HepG2 (cell line): ENCODE measurements at regions not wholly inside any gene's neighbourhood (a gene's known extent, or its start where the extent isn't known, plus 50 kb on each side); places are given as distances from the start of the nearest gene placed in this dataset.

Experiments used
- ATAC-seq: fragments of 200-7000 bp; cut with Tn5 transposase; 3 replicates; pipeline ENCODE4 v1.9.1; 2020; ENCODE audit warnings: mild to moderate bottlenecking, moderate library complexity
- BruUV-seq: library from RNA; stranded (reverse); fragments of 400-500 nt; replicated peaks from 2 replicates; lab custom pipeline; 2021; lab: Mats Ljungman, UMichigan
- CTCF ChIA-PET: fragments of 300-600 bp; formaldehyde crosslinking; extraction: SDS; loops from one replicate; lab custom pipeline; 2021; ENCODE audit warnings: low total read pairs, inconsistent platforms, low intra/inter-chr PET ratio; lab: Yijun Ruan, JAX
- POLR2A ChIA-PET: fragments of 350-600 bp; sonication (Branson Sonifier 250); formaldehyde crosslinking; loops from one replicate; lab custom pipeline; 2020; ENCODE audit warnings: antibody characterized with exemption, inconsistent platforms; lab: Yijun Ruan, JAX
- DNase-seq: peaks from one replicate; pipeline ENCODE4 v3.0.0-alpha.2; 2015; ENCODE audit warnings: low spot score
- FAIRE-seq: peaks from 3 replicates; lab custom pipeline; 2011; peaks lifted over from hg19 to GRCh38; lab: Jason Lieb, UNC
- H2AFZ ChIP-seq: one replicate; pipeline ENCODE4 v1.6.1; 2011; ENCODE audit warnings: low read length, inconsistent platforms
- H3K27ac ChIP-seq: fragments of 300-600 bp; 3 replicates; pipeline ENCODE4 v1.8.0; 2011; ENCODE audit warnings: mixed run types, mild to moderate bottlenecking, mixed read lengths, low read length, inconsistent platforms; ENCODE audit not compliant: insufficient read depth; ENCODE audit errors: extremely low read length
- H3K27me3 ChIP-seq, 2 experiments: fragments of 200-600 bp in 1 of 2; 2 replicates in 1 of 2; 3 replicates in 1 of 2; pipeline versions ENCODE4 v1.6.0 to v1.8.0; 2011; ENCODE audit warnings: low read length in 2 of 2, mild to moderate bottlenecking in 2 of 2, moderate library complexity in 2 of 2, inconsistent platforms in 1 of 2; ENCODE audit not compliant: insufficient read depth in 2 of 2, control insufficient read depth in 1 of 2
- H3K36me3 ChIP-seq, 2 experiments: fragments of 200-600 bp in 1 of 2; replicated peaks in 1 of 2; 2 replicates in 1 of 2; 3 replicates in 1 of 2; pipeline versions ENCODE4 v1.5.1 to v1.8.0; 2011; ENCODE audit warnings: low read length in 2 of 2, inconsistent platforms in 1 of 2; ENCODE audit not compliant: insufficient read depth in 2 of 2, control insufficient read depth in 1 of 2
- H3K4me1 ChIP-seq: 2 replicates; pipeline ENCODE4 v1.5.1; 2012; ENCODE audit warnings: low read length, inconsistent platforms; ENCODE audit not compliant: insufficient read depth
- H3K4me2 ChIP-seq: 2 replicates; pipeline ENCODE4 v1.6.0; 2011; ENCODE audit warnings: low read depth, low read length, inconsistent platforms
- H3K4me3 ChIP-seq, 3 experiments: fragments of 200-600 bp in 1 of 3; sonication (generic), shearing (Covaris generic) in 1 of 3; replicated peaks in 1 of 3; 2 replicates each; pipeline ENCODE4 v1.5.1; 2011 to 2016; ENCODE audit warnings: low read length in 3 of 3, inconsistent platforms in 2 of 3, low read depth in 2 of 3, mild to moderate bottlenecking in 2 of 3, control low read depth in 1 of 3, mixed read lengths in 1 of 3; ENCODE audit not compliant: insufficient read depth in 1 of 3
- H3K79me2 ChIP-seq: one replicate; pipeline ENCODE4 v1.6.1; 2011; ENCODE audit warnings: low read length, inconsistent platforms; ENCODE audit not compliant: insufficient read depth
- H3K9ac ChIP-seq: 2 replicates; pipeline ENCODE4 v1.6.0; 2011; ENCODE audit warnings: mild to moderate bottlenecking, low read depth, low read length, inconsistent platforms; ENCODE audit not compliant: insufficient read depth
- H3K9me3 ChIP-seq: 2 replicates; pipeline ENCODE4 v1.5.1; 2012; ENCODE audit warnings: mild to moderate bottlenecking, low read length
- H4K20me1 ChIP-seq: 2 replicates; pipeline ENCODE4 v1.6.0; 2011; ENCODE audit warnings: inconsistent platforms, mild to moderate bottlenecking, low read length, moderate library complexity; ENCODE audit not compliant: insufficient read depth
- JUN ChIP-seq: sonication (generic); formaldehyde crosslinking; IDR thresholded peaks from 2 replicates; pipeline ENCODE4 v1.4.0; 2020; ENCODE audit warnings: mild to moderate bottlenecking, missing genetic modification reagents
- NRL ChIP-seq: sonication (generic); formaldehyde crosslinking; IDR thresholded peaks from 2 replicates; pipeline ENCODE4 v1.5.0; 2020; ENCODE audit warnings: missing genetic modification reagents, mild to moderate bottlenecking, moderate library complexity, borderline replicate concordance
- PHF8 ChIP-seq: sonication (generic); formaldehyde crosslinking; IDR thresholded peaks from 2 replicates; pipeline ENCODE4 v1.5.0; 2020; ENCODE audit warnings: missing genetic modification reagents
- RAD51 ChIP-seq: fragments of 450-650 bp; IDR thresholded peaks from 2 replicates; pipeline ENCODE4 v1.6.1; 2016; ENCODE audit warnings: borderline replicate concordance
- XRCC5 ChIP-seq: fragments of 200-400 bp; formaldehyde crosslinking; optimal IDR thresholded peaks from 2 replicates; pipeline ENCODE3; 2017; ENCODE audit warnings: mild to moderate bottlenecking, low read length
- ZBTB20 ChIP-seq: sonication (generic); formaldehyde crosslinking; IDR thresholded peaks from 2 replicates; pipeline ENCODE4 v1.8.1; 2023; ENCODE audit warnings: missing genetic modification reagents, low read depth, mild to moderate bottlenecking, borderline replicate concordance
- ZNF589 ChIP-seq: sonication (generic); formaldehyde crosslinking; conservative IDR thresholded peaks from 2 replicates; pipeline ENCODE4 v1.8.0; 2022; ENCODE audit warnings: mild to moderate bottlenecking, moderate library complexity, missing genetic modification reagents
- ZNF7 ChIP-seq: IDR thresholded peaks from 2 replicates; pipeline ENCODE4 v1.6.1; 2016; ENCODE audit warnings: missing biosample characterization, missing genetic modification reagents
- WGBS: methylation state at CpG from one replicate; pipeline ENCODE4 v1.1.6; 2017; ENCODE audit warnings: low lambda C conversion rate; 5-methylcytosine and 5-hydroxymethylcytosine counted together
- in situ Hi-C: cut with HindIII; loops from 2 replicates; pipeline ENCODE4 v1.10.0; 2017; ENCODE audit warnings: low pct_unique_long_range_greater_than_20kb; ENCODE audit not compliant: extremely low pct_ligation_motif_present
- intact Hi-C: fragments of 100-400 bp; cut with micrococcal nuclease; formaldehyde crosslinking; loops from one replicate; pipeline ENCODE4 v1.10.0; 2022; ENCODE audit not compliant: unreplicated experiment
- TF ChIP-seq, protein P1 (sequence below): sonication (generic); formaldehyde crosslinking; IDR thresholded peaks from 2 replicates; pipeline ENCODE4 v1.4.0; 2020; ENCODE audit warnings: mild to moderate bottlenecking, missing genetic modification reagents
- TF ChIP-seq, protein P2 (sequence below): sonication (generic); formaldehyde crosslinking; IDR thresholded peaks from 2 replicates; pipeline ENCODE4 v1.5.0; 2020; ENCODE audit warnings: missing genetic modification reagents
- TF ChIP-seq, protein P3 (sequence below): IDR thresholded peaks from 2 replicates; pipeline ENCODE4 v1.6.1; 2016; ENCODE audit warnings: mild to moderate bottlenecking, missing biosample characterization, missing genetic modification reagents
- TF ChIP-seq, protein P4 (sequence below): sonication (generic); formaldehyde crosslinking; IDR thresholded peaks from 2 replicates; pipeline ENCODE4 v1.4.0; 2020; ENCODE audit warnings: mild to moderate bottlenecking, low read depth, missing genetic modification reagents
- TF ChIP-seq, protein P5 (sequence below): IDR thresholded peaks from 2 replicates; pipeline ENCODE4 v1.6.1; 2018; ENCODE audit warnings: missing genetic modification reagents, mild to moderate bottlenecking, missing compliant biosample characterization

DNA sequence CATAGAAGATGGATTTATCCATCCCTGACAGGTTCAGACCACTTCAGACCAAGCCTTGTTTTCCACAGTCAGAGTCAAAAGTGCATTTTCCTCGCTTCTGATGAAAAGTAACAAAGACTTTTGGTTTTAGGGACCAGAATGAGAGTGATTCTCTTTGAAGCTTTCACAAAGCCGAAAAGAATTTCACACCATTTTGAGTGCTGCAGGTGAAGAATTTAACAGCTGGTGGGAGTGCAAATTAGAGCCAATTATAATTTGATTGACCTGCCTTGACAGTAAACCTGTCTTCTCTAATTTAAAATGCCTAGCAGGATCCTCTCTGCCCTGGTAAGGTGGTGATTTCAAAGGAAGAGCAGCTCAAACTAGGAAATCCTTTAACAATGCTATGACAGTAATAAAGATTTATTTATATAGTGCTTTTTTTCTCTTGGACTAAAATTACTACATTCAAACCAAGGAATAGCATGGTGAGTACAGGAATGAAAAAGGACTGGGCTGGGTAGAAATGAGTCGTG is 241.6 kb downstream of the HRH4 start:
- in situ Hi-C loops = no loop called here

DNA sequence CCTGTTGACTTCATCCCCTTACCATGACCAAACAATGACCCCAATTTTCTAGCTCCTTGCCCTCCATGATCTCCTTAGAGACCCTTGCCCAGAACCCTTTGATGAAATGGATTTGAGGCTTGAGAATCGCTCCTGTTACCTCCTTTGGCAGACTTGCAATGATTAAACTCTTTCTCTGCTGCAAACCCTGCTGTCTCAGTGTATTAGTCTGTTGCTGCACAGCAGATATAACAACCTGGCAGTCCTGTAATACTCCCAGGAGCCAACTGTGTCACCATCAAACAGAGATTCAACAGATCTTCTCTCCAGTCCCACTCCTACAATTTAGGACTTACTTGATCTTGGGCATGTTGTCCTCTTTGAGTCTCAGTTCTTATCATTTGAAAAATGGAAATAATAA is 242.9 kb downstream of the HRH4 start:
- in situ Hi-C loops = no loop called here
- no peak for TF ChIP-seq JUN (CRISPR knock-in tag)
- no peak for TF ChIP-seq ZNF589 (CRISPR knock-in tag)
- TF ChIP-seq, protein P1, sequence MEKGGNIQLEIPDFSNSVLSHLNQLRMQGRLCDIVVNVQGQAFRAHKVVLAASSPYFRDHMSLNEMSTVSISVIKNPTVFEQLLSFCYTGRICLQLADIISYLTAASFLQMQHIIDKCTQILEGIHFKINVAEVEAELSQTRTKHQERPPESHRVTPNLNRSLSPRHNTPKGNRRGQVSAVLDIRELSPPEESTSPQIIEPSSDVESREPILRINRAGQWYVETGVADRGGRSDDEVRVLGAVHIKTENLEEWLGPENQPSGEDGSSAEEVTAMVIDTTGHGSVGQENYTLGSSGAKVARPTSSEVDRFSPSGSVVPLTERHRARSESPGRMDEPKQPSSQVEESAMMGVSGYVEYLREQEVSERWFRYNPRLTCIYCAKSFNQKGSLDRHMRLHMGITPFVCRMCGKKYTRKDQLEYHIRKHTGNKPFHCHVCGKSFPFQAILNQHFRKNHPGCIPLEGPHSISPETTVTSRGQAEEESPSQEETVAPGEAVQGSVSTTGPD (CRISPR knock-in tag) = no peak
- TF ChIP-seq NRL (CRISPR knock-in tag) = no peak
- no peak for TF ChIP-seq PHF8 (CRISPR knock-in tag)
- TF ChIP-seq, protein P2, sequence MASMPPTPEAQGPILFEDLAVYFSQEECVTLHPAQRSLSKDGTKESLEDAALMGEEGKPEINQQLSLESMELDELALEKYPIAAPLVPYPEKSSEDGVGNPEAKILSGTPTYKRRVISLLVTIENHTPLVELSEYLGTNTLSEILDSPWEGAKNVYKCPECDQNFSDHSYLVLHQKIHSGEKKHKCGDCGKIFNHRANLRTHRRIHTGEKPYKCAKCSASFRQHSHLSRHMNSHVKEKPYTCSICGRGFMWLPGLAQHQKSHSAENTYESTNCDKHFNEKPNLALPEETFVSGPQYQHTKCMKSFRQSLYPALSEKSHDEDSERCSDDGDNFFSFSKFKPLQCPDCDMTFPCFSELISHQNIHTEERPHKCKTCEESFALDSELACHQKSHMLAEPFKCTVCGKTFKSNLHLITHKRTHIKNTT (CRISPR knock-in tag) = no peak
- no peak for TF ChIP-seq XRCC5
- TF ChIP-seq RAD51 = no peak
- no peak for TF ChIP-seq ZNF7
- TF ChIP-seq, protein P3, sequence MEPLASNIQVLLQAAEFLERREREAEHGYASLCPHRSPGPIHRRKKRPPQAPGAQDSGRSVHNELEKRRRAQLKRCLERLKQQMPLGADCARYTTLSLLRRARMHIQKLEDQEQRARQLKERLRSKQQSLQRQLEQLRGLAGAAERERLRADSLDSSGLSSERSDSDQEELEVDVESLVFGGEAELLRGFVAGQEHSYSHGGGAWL (CRISPR knock-in tag) = no peak

More for the DNA sequence above, 241.6 kb downstream of the HRH4 start:
- ATAC-seq = no peak
- Histone ChIP-seq H3K36me3 (no peaks in the 10 kb centered on the region), H3K9me3 (peaks cover 11% of the 10 kb centered on the region), H3K79me2 (no peaks in the 10 kb centered on the region), H3K27me3 (no peaks in the 10 kb centered on the region; a peak in 1 of 5 replicates), H4K20me1 (no peaks in the 10 kb centered on the region), H3K4me2 (no peak overlapping the region), H2AFZ (no peak overlapping the region), H3K9ac (no peak overlapping the region), H3K27ac (no peak overlapping the region), H3K4me1 (no peaks in the 10 kb centered on the region), H3K4me3 (no peak overlapping the region)
- POLR2A ChIA-PET = no interaction called here
- no peak for FAIRE-seq
- intact Hi-C loops = no loop called here
- TF ChIP-seq, protein P4, sequence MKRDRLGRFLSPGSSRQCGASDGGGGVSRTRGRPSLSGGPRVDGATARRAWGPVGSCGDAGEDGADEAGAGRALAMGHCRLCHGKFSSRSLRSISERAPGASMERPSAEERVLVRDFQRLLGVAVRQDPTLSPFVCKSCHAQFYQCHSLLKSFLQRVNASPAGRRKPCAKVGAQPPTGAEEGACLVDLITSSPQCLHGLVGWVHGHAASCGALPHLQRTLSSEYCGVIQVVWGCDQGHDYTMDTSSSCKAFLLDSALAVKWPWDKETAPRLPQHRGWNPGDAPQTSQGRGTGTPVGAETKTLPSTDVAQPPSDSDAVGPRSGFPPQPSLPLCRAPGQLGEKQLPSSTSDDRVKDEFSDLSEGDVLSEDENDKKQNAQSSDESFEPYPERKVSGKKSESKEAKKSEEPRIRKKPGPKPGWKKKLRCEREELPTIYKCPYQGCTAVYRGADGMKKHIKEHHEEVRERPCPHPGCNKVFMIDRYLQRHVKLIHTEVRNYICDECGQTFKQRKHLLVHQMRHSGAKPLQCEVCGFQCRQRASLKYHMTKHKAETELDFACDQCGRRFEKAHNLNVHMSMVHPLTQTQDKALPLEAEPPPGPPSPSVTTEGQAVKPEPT (CRISPR knock-in tag) = no peak
- TF ChIP-seq, protein P5, sequence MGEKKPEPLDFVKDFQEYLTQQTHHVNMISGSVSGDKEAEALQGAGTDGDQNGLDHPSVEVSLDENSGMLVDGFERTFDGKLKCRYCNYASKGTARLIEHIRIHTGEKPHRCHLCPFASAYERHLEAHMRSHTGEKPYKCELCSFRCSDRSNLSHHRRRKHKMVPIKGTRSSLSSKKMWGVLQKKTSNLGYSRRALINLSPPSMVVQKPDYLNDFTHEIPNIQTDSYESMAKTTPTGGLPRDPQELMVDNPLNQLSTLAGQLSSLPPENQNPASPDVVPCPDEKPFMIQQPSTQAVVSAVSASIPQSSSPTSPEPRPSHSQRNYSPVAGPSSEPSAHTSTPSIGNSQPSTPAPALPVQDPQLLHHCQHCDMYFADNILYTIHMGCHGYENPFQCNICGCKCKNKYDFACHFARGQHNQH (CRISPR knock-in tag) = no peak
- no peak for TF ChIP-seq ZBTB20
- DNase-seq = no peak
- 0% methylated on average over 3 of the region's 3 CpGs for WGBS
- CTCF ChIA-PET = no interaction called here
- no TSS peak for BruUV-seq

More for the DNA sequence above, 242.9 kb downstream of the HRH4 start:
- H3K4me2 ChIP-seq = no peak overlapping the region
- FAIRE-seq = no peak
- WGBS = 0% methylated on average over 1 of the region's 1 CpG
- H3K9me3 ChIP-seq = peaks cover 11% of the 10 kb centered on the region
- H3K9ac ChIP-seq = no peak overlapping the region
- no peaks in the 10 kb centered on the region for H3K4me1 ChIP-seq
- no peaks in the 10 kb centered on the region; a peak in 1 of 5 replicates for H3K27me3 ChIP-seq
- ChIA-PET CTCF (no interaction called here), POLR2A (no interaction called here)
- H2AFZ ChIP-seq = no peak overlapping the region
- H3K79me2 ChIP-seq = no peaks in the 10 kb centered on the region
- DNase-seq = no peak
- H4K20me1 ChIP-seq = no peaks in the 10 kb centered on the region
- ATAC-seq = no peak
- H3K36me3 ChIP-seq = no peaks in the 10 kb centered on the region
- intact Hi-C loops = no loop called here
- H3K4me3 ChIP-seq = no peak overlapping the region
- BruUV-seq = no TSS peak
- no peak overlapping the region for H3K27ac ChIP-seq
